Karpas-422 (cell line): ENCODE measurements at regions not wholly inside any gene's neighbourhood (a gene's known extent, or its start where the extent isn't known, plus 50 kb on each side); places are given as distances from the start of the nearest gene placed in this dataset.
A peak's percentile ranks its signal among the peaks of the same experiment; 100 is the strongest.
"Not testable (repeated sequence)": the region's sequence is repeated elsewhere in the genome, so short reads cannot be mapped to it uniquely, and the experiment has no call there.

Experiments used
- DNase-seq: peaks from one replicate; pipeline ENCODE4 v3.0.0-alpha.2; 2015
- H2AFZ ChIP-seq: fragments of 200-600 bp; sonication (generic); 2 replicates; pipeline ENCODE4 v1.6.1; 2014; ENCODE audit warnings: antibody characterized with exemption, low read length, mixed read lengths
- H3K27ac ChIP-seq: fragments of 200-600 bp; sonication (generic); 2 replicates; pipeline ENCODE4 v1.5.1; 2014; ENCODE audit warnings: mild to moderate bottlenecking, low read length, moderate library complexity
- H3K27me3 ChIP-seq: fragments of 200-600 bp; sonication (generic); 2 replicates; pipeline ENCODE4 v1.6.1; 2014; ENCODE audit warnings: low read length, mixed read lengths
- H3K36me3 ChIP-seq: fragments of 200-600 bp; sonication (generic); 2 replicates; pipeline ENCODE4 v1.6.1; 2014; ENCODE audit warnings: low read length, mixed read lengths; ENCODE audit not compliant: insufficient read depth
- H3K4me1 ChIP-seq: fragments of 200-600 bp; sonication (generic); 2 replicates; pipeline ENCODE4 v1.6.1; 2014; ENCODE audit warnings: mild to moderate bottlenecking, low read length, mixed read lengths
- H3K4me2 ChIP-seq: fragments of 200-600 bp; sonication (generic); 2 replicates; pipeline ENCODE4 v1.6.1; 2014; ENCODE audit warnings: low read length, low read depth, mild to moderate bottlenecking; ENCODE audit not compliant: poor library complexity, severe bottlenecking
- H3K4me3 ChIP-seq: fragments of 200-600 bp; sonication (generic); 2 replicates; pipeline ENCODE4 v1.5.1; 2014; ENCODE audit warnings: mild to moderate bottlenecking, antibody characterized with exemption, low read length, mixed read lengths
- H3K79me2 ChIP-seq: fragments of 200-600 bp; sonication (generic); 2 replicates; pipeline ENCODE4 v1.6.1; 2014; ENCODE audit warnings: mild to moderate bottlenecking, low read length, mixed read lengths
- H3K9ac ChIP-seq: fragments of 200-600 bp; sonication (generic); 2 replicates; pipeline ENCODE4 v1.6.0; 2014; ENCODE audit warnings: low read length
- H3K9me2 ChIP-seq: fragments of 200-600 bp; sonication (generic), shearing (Covaris generic); replicated peaks from 2 replicates; pipeline ENCODE4 v1.6.0; 2014; ENCODE audit warnings: mild to moderate bottlenecking, low read length, moderate library complexity; ENCODE audit not compliant: insufficient read depth
- H3K9me3 ChIP-seq: fragments of 300-700, 200-600 bp; sonication (generic); 2 replicates; pipeline ENCODE4 v1.6.1; 2014; ENCODE audit warnings: low read length, mixed read lengths
- H4K20me1 ChIP-seq: fragments of 200-600 bp; sonication (generic); 2 replicates; pipeline ENCODE4 v1.6.1; 2014; ENCODE audit warnings: mild to moderate bottlenecking, antibody characterized with exemption, low read length, low read depth; ENCODE audit not compliant: insufficient read depth

GRCh38 chr7:113268757-113269156, 150.4 kb upstream of the SMIM30 start:
- Histone ChIP-seq H2AFZ (no peak overlapping the region), H3K27me3 (no peaks in the 10 kb centered on the region), H3K4me3 (no peak overlapping the region), H3K9me2 (no peaks in the 10 kb centered on the region), H3K27ac (no peak overlapping the region), H3K4me1 (no peaks in the 10 kb centered on the region), H3K9ac (no peak overlapping the region), H4K20me1 (no peaks in the 10 kb centered on the region), H3K36me3 (no peaks in the 10 kb centered on the region), H3K4me2 (no peak overlapping the region), H3K79me2 (no peaks in the 10 kb centered on the region), H3K9me3 (peaks cover 3% of the 10 kb centered on the region; the same call in 1 of the 2 replicates)
- DNase-seq, result peak; percentile 7

GRCh38 chr7:113267885-113268284, 149.5 kb upstream of the SMIM30 start:
- Histone ChIP-seq H3K4me1 (no peaks in the 10 kb centered on the region), H3K9ac (no peak overlapping the region), H4K20me1 (no peaks in the 10 kb centered on the region), H2AFZ (no peak overlapping the region), H3K79me2 (no peaks in the 10 kb centered on the region), H3K27ac (no peak overlapping the region), H3K4me3 (no peak overlapping the region), H3K27me3 (no peaks in the 10 kb centered on the region), H3K9me2 (no peaks in the 10 kb centered on the region), H3K4me2 (no peak overlapping the region), H3K36me3 (no peaks in the 10 kb centered on the region), H3K9me3 (peaks cover 3% of the 10 kb centered on the region; the same call in 1 of the 2 replicates)
- no peak for DNase-seq

GRCh38 chr7:113267271-113267670, 148.9 kb upstream of the SMIM30 start:
- Histone ChIP-seq H3K27me3 (no peaks in the 10 kb centered on the region), H4K20me1 (no peaks in the 10 kb centered on the region), H2AFZ (no peak overlapping the region), H3K79me2 (no peaks in the 10 kb centered on the region), H3K36me3 (no peaks in the 10 kb centered on the region), H3K9me2 (no peaks in the 10 kb centered on the region), H3K9ac (no peak overlapping the region), H3K4me1 (no peaks in the 10 kb centered on the region), H3K9me3 (peaks cover 3% of the 10 kb centered on the region; the same call in 1 of the 2 replicates), H3K4me3 (no peak overlapping the region), H3K27ac (no peak overlapping the region), H3K4me2 (no peak overlapping the region)
- no peak for DNase-seq

GRCh38 chr7:113263749-113264148, 145.4 kb upstream of the SMIM30 start:
- H3K9me2 ChIP-seq, result no peaks in the 10 kb centered on the region
- H2AFZ ChIP-seq, result no peak overlapping the region
- no peaks in the 10 kb centered on the region for H3K79me2 ChIP-seq
- H3K4me1 ChIP-seq, result no peaks in the 10 kb centered on the region
- H3K4me3 ChIP-seq, result no peak overlapping the region
- no peaks in the 10 kb centered on the region for H4K20me1 ChIP-seq
- H3K27ac ChIP-seq, result no peak overlapping the region
- no peaks in the 10 kb centered on the region for H3K36me3 ChIP-seq
- no peak overlapping the region for H3K9ac ChIP-seq
- DNase-seq, result no peak
- H3K27me3 ChIP-seq, result no peaks in the 10 kb centered on the region
- H3K9me3 ChIP-seq, result no peaks in the 10 kb centered on the region
- no peak overlapping the region for H3K4me2 ChIP-seq

- H3K27me3 ChIP-seq, H3K4me1 ChIP-seq, H3K9me3 ChIP-seq, H3K4me2 ChIP-seq, DNase-seq, H2AFZ ChIP-seq, H3K4me3 ChIP-seq, H3K79me2 ChIP-seq, H4K20me1 ChIP-seq, H3K9ac ChIP-seq, H3K36me3 ChIP-seq, H3K27ac ChIP-seq, H3K9me2 ChIP-seq: not testable (repeated sequence)
These were observed 144.9 kb upstream of the SMIM30 start for GRCh38 chr7:113263215-113263742.

- H2AFZ ChIP-seq, result no peak overlapping the region
- H3K4me2 ChIP-seq, result peak overlapping the region; percentile 7
These were observed 138.7 kb upstream of the SMIM30 start for GRCh38 chr7:113256883-113257531.

GRCh38 chr7:113247198-113247597, 128.8 kb upstream of the SMIM30 start:
- H3K27ac ChIP-seq, result no peak overlapping the region
- no peak overlapping the region for H3K4me2 ChIP-seq
- no peaks in the 10 kb centered on the region for H3K27me3 ChIP-seq
- H3K9me2 ChIP-seq, result no peaks in the 10 kb centered on the region
- no peaks in the 10 kb centered on the region for H3K9me3 ChIP-seq
- no peak overlapping the region for H3K4me3 ChIP-seq
- H3K9ac ChIP-seq, result no peak overlapping the region
- no peaks in the 10 kb centered on the region for H3K36me3 ChIP-seq
- no peaks in the 10 kb centered on the region for H4K20me1 ChIP-seq
- H3K79me2 ChIP-seq, result no peaks in the 10 kb centered on the region
- H2AFZ ChIP-seq, result no peak overlapping the region
- H3K4me1 ChIP-seq, result no peaks in the 10 kb centered on the region
- DNase-seq, result no peak

More at GRCh38 chr7:113256883-113257531, 138.7 kb upstream of the SMIM30 start:
- no peaks in the 10 kb centered on the region for H3K9me2 ChIP-seq
- H3K27ac ChIP-seq, result no peak overlapping the region
- no peak overlapping the region for H3K4me3 ChIP-seq
- no peaks in the 10 kb centered on the region for H3K27me3 ChIP-seq
- no peak overlapping the region for H3K9ac ChIP-seq
- no peak for DNase-seq
- H3K79me2 ChIP-seq, result no peaks in the 10 kb centered on the region
- no peaks in the 10 kb centered on the region for H4K20me1 ChIP-seq
- no peaks in the 10 kb centered on the region for H3K9me3 ChIP-seq
- H3K36me3 ChIP-seq, result no peaks in the 10 kb centered on the region
- H3K4me1 ChIP-seq, result no peaks in the 10 kb centered on the region

- Histone ChIP-seq H3K9me3 (no peaks in the 10 kb centered on the region), H3K4me3 (no peak overlapping the region), H3K79me2 (no peaks in the 10 kb centered on the region), H2AFZ (no peak overlapping the region), H4K20me1 (no peaks in the 10 kb centered on the region), H3K36me3 (no peaks in the 10 kb centered on the region), H3K4me2 (no peak overlapping the region), H3K4me1 (no peaks in the 10 kb centered on the region), H3K27ac (no peak overlapping the region), H3K27me3 (no peaks in the 10 kb centered on the region), H3K9ac (no peak overlapping the region), H3K9me2 (no peaks in the 10 kb centered on the region)
- DNase-seq, result no peak
These were observed 128.4 kb upstream of the SMIM30 start for GRCh38 chr7:113246738-113247137.
